HG02884 (cell line): ENCODE measurements at regions not wholly inside any gene's neighbourhood (a gene's known extent, or its start where the extent isn't known, plus 50 kb on each side); places are given as distances from the start of the nearest gene placed in this dataset.

Source experiments
- ATAC-seq: cut with Tn5 transposase; IDR thresholded peaks from one replicate; pipeline ENCODE4 v1.9.1; 2021; ENCODE audit warnings: mild to moderate bottlenecking, moderate library complexity; ENCODE audit not compliant: unreplicated experiment

GRCh38 chr2:38509947-38510326 is 92.8 kb downstream of the HNRNPLL start:
- no peak for ATAC-seq

GRCh38 chr2:38509314-38509946 is 93.3 kb downstream of the HNRNPLL start:
- ATAC-seq: no peak

GRCh38 chr2:38508311-38509039 is 94.3 kb downstream of the HNRNPLL start:
- ATAC-seq: peak; percentile 72

- ATAC-seq: no peak
Measured at GRCh38 chr2:38507712-38508111, 95.0 kb downstream of the HNRNPLL start.

GRCh38 chr2:38505779-38506178 is 96.9 kb downstream of the HNRNPLL start:
- no peak for ATAC-seq

GRCh38 chr2:38504169-38504568 is 98.6 kb downstream of the HNRNPLL start:
- no peak for ATAC-seq

GRCh38 chr2:38502107-38502506 is 100.6 kb downstream of the HNRNPLL start:
- no peak for ATAC-seq

GRCh38 chr2:38500283-38500634 is 102.5 kb downstream of the HNRNPLL start:
- no peak for ATAC-seq

- ATAC-seq: no peak
Measured at GRCh38 chr2:38499548-38500282, 103.0 kb downstream of the HNRNPLL start.

GRCh38 chr2:38498045-38498481 is 104.7 kb downstream of the HNRNPLL start:
- peak; percentile 65 for ATAC-seq

- no peak for ATAC-seq
Measured at GRCh38 chr2:38497670-38498037, 105.1 kb downstream of the HNRNPLL start.

- no peak for ATAC-seq
Measured at GRCh38 chr2:38496927-38497669, 105.6 kb downstream of the HNRNPLL start.

- ATAC-seq: no peak
Measured at GRCh38 chr2:38495880-38496279, 106.8 kb downstream of the HNRNPLL start.

- ATAC-seq: no peak
Measured at GRCh38 chr2:38494394-38494793, 108.3 kb downstream of the HNRNPLL start.

- no peak for ATAC-seq
Measured at GRCh38 chr2:38492042-38492615, 110.6 kb downstream of the HNRNPLL start.

- no peak for ATAC-seq
Measured at GRCh38 chr2:38491436-38491835, 111.3 kb downstream of the HNRNPLL start.

GRCh38 chr2:38489846-38490245 is 112.8 kb upstream of the ATL2 start:
- no peak for ATAC-seq

GRCh38 chr2:38487852-38488251 is 110.8 kb upstream of the ATL2 start:
- no peak for ATAC-seq

- ATAC-seq: no peak
Measured at GRCh38 chr2:38486213-38487026, 109.3 kb upstream of the ATL2 start.

GRCh38 chr2:38485734-38486133 is 108.7 kb upstream of the ATL2 start:
- peak; percentile 97 for ATAC-seq
